Endothelial cell of hepatic sinusoid (primary cell): ENCODE measurements at regions not wholly inside any gene's neighbourhood (a gene's known extent, or its start where the extent isn't known, plus 50 kb on each side); places are given as distances from the start of the nearest gene placed in this dataset.
"Not testable (repeated sequence)": the region's sequence is repeated elsewhere in the genome, so short reads cannot be mapped to it uniquely, and the experiment has no call there.

ENCODE experiments used
- in situ Hi-C: cut with HindIII; loops from 2 replicates; pipeline ENCODE4 v1.10.0; 2017; ENCODE audit warnings: low sequenced_read_pairs

DNA sequence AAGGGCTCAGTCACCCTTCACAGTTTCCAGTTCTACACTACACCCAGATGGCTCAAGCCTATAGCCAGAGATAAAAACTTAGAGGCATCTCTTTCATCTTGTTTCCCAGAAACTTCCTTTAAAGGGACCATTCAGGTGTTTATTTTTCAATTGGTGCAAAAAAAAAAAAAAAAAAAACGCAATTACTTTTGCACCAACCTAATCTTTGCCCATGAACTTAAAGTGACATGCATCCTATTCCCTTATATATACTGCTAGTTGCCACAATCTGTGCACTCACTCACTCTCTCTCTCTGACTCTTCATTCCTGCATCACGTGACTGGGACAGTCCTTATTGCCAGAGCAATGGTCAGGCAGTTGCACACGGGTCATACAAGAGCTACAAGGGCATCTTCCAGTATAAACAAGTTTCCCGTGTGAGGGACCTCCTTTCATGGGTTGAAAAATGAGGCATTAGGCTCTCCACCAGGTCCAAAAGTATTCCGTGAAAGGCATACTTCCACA is 789.4 kb downstream of the EPHA4 start:
- in situ Hi-C loops, result no loop called here

DNA sequence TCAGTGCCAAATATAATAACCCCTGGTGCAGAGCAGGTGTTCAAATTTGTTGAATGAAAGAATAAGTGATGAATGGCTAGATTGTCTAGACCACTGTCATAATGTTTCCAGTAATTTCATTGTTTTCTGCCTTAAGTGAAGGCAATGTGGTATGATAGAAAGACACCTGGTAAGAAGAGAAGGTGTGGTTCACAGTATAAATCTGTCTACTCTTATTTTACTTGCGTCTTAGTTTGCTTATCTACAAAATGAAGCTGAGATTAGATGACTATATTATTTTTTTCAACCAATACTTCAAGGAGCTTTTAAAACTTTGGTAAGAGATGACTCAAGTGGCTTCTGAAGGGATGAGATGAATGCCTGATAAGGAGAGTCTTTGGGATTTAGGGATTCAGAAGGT is 788.4 kb downstream of the EPHA4 start:
- in situ Hi-C loops, result no loop called here

DNA sequence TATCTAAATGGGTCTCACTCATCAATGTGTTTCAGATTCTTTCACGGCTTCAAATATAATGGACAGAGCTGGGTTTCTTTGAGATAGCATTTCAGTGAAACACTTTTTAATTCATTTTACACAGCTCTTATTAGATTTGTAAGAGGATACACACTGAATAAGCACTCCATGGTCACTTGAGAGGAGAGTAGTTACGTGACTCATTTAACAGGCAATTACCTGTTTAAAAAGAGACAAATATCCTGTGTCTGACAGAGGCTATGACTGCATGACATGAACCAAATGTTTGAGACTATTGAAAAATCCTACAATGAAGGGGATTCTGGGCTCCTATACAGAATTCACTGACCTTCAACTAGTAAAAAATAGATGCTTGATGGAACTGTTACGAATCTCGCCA is 786.9 kb downstream of the EPHA4 start:
- in situ Hi-C loops, result no loop called here

DNA sequence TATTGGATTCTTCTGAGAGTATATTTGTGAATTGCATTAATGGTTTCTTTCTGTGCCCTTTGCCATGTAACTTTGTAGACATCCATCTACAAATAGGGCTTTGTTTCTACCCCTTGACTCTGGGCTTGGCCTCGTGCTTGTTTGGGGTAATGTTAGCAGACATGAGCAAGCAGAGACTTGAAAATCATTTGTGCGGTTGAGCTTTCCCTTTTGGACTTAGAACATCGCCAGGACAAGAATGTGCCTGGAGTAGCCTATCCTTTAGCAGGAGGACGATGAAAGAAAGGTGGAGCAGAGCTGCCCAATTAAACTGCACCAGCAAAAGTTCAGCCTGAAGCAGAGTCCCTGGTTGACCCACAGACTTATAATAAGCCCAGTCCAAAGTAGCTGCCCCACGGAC is 785.9 kb downstream of the EPHA4 start:
- in situ Hi-C loops, result no loop called here

DNA sequence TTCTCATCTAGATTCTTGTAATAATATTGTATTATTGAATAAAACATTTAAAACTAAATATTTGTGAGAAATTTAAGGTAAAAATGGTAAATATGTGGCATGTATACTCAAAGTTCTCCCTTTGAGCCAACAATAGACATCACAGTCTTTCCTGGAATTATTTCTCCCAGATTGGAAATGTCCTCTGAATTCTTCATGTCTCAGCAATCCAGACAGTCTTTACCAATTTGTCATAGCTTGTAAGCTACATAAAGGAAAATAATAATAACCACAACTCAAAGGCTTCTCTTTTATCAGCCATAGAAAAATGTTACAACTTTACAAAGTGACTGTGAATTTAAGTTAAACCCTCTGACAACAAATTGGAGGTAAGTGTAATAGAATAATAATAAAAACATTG is 784.9 kb downstream of the EPHA4 start:
- in situ Hi-C loops, result no loop called here

DNA sequence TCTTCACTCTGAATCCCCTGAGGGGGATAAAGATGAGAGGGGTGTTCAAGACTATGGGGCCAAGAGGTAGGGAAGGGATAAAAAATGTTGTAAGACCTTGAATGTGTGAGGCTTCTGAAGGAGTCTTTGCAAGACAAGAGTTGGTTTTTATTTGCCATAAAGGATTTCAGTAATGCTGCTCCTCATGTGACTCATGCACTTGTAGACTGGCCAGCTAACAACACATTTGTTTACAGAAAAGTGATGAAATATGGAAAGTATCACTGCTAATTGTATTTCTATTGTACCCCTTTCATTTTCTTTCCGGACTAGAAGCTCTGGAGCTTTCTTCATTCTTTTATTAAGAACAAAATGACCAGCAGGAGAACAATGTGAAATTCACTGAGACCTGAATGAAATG is 782.1 kb downstream of the EPHA4 start:
- in situ Hi-C loops, result no loop called here

DNA sequence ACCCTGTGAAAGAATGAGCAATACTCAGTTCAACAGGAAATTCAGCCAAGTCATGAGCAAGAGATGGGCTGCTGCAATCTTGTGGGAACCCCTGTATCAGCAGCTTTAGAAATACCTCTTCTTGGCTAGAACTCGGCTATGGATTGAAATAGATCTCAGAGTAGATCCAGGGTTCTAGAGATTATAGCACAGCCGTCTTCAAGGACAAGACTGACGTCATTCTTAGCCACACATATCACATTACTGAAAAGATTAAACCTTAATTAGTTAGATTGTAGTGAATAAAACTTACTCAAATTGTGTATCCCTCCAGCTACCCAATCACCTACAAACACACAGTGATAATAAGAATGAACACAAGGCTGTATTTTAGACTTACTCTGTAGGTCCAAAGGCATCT is 776.4 kb downstream of the EPHA4 start:
- in situ Hi-C loops, result no loop called here

DNA sequence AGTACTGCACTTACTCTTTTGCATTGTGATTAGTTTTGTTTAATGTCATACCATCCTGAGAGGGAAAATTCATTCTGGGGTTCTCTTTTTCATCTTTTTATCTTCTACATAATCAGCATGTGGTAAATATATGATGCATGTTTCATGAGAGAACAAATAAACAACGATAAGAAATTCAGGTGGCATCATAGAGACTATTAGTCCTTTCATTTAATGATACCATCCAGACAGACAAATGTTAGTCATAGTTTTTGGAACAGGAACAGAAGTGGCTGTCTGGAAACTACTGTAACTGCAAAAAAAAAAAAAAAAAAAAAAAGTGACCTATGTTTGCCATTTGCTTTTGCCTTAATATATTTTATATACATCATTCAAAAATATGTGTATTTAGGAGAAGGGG is 761.0 kb downstream of the EPHA4 start:
- in situ Hi-C loops, result no loop called here

DNA sequence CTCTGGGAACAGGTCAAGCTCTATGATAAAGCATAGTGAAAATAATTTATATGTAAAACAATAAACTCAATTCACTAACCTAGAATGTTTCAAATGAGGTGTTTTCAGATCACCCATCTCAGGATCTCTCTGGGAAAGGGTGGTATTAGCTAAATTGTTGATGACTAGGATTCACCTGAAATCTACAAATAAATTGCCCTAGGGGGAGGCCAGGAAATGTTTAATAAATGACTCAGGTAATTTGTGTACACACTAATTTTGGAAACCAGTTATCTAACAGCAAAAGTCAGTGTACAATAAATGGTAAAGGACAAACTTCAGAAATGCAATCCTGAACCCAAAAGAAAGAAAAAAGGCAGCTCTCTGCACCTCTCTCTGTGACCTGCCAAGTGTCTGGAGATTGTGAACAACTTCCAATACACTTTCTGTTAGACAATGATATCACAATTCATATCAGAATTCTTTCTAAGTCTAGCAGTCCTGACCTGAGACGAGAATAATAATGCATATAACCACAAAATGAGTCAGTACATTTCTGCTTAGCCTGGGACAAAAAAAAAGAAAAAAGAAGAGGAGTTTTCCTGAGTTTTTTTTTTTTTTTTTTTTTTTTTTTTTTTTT is 760.0 kb downstream of the EPHA4 start:
- in situ Hi-C loops, result no loop called here

DNA sequence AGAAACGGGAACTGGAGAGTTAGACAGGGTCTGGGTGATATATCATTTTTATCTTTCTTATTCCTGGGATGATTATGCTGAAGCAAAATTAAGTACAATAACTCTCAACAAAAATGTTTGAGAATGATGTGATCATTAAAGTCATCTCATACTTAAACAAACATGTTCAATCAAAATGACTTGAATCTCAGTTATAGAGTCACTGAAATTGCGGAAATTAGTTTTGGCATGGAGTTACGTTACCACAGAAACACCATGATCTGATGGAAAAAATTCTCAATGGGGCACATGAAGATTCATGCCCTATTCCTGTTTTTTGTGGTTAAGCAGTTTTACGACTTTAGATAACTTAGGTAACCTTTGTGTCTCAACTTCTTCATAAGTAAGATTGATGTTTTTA is 757.7 kb downstream of the EPHA4 start:
- in situ Hi-C loops, result no loop called here

DNA sequence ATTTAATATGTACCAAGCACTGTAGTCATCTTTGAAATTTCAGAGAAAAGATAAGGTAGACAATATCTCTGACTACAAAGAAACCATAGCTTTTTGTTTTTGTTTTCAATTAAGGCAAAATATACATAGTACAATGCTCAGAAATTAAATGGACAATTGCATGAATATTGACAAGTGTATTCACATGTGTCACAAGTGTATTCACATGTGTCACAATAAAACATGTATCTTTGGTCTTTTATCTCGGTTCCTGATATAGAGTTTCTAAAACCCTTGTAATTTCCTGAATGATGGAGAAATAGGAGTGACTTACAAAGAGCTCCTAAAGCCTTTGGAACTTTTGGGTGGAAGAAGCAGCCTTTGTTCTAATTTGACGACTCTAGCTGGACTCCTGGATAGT is 756.4 kb downstream of the EPHA4 start:
- in situ Hi-C loops, result no loop called here

DNA sequence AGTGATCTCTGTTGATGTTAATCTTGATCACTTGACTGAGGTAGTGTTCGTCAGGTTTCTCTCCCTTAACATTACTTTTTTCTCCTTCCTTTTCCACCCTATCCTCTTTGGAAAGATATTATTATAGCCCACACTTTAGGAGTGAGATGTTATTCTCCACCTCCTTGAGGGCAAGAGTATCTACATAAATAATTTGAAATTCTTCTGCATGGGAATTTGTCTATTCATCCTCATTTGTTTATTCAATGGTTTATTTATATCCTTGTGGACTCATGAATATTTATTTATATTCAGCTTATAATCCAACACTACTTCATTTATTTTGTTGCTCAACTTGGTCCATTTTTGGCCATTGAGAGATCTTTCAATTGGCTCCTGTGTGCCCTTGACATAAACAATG is 750.4 kb downstream of the EPHA4 start:
- in situ Hi-C loops, result no loop called here

DNA sequence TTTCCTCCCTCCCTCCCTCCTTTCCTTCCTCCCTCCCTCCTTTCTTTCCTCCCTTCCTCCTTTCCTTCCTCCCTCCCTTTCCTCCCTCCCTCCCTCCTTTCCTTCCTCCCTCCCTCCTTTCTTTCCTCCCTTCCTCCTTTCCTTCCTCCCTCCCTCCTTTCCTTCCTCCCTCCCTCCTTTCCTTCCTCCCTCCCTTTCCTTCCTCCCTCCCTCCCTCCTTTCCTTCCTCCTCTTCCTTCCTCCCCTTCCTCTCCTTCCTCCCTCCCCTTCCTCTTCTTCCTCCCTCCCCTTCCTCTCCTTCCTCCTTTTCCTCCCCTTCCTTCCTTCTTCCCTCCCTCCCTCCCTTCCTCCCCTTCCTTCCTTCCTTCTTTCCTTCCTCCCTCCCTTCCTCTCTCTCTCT is 748.5 kb downstream of the EPHA4 start:
- in situ Hi-C loops, result not testable (repeated sequence)

DNA sequence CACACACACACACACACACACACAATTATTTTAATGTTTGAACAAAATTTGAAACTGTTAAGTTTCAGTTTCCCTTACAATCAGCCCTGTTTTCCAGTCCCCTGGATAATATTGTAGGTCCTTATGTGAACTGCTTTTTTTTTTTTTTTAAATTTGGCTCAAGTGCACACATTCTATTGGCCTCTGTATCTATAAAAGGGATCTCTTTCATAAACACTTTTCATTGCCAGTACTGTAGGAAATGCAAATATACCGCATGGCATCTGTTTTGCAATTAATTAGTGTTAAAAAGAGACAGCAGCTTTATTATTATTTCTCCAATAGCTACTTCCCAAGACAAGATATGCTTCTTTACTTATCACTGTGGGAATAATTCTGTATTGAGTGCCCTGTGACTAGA is 738.7 kb downstream of the EPHA4 start:
- in situ Hi-C loops, result no loop called here

DNA sequence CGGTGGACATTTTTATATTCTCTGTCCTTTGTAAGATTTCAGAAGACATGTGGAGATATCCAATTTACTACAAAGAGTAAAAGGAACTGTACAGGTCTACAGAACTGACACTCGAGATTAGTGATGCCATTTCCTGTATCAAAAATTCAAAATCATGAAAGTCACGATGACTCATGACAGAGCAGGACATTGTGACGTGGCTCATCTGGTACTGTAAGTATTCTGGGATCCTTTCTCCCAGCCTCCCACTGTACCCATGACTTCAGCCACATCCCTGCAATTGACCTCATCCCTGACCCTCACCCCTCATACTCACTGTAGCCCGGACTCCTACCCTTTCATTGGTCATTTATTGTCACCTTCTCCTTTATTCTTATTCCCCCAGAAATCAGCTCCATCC is 736.5 kb downstream of the EPHA4 start:
- in situ Hi-C loops, result no loop called here

DNA sequence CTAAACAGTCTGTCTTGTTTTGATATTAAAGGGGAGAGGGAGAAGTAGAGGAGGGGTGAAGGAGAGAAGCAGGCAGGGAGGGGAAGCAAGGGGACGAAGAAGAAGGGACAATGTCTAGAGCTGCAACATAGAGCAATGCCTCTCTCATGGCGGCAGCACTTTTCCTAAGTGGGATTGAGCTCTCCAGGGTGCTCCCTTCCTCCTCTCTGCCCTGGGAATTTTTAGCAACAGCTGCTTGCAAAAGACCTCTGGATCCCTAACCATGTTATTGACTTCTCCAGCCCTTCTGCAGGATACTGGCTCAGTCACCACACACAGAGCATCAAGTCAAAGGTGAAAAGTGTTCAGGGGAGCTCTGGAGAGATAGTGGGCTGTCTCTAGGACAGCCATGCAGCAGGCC is 734.9 kb downstream of the EPHA4 start:
- in situ Hi-C loops, result no loop called here

DNA sequence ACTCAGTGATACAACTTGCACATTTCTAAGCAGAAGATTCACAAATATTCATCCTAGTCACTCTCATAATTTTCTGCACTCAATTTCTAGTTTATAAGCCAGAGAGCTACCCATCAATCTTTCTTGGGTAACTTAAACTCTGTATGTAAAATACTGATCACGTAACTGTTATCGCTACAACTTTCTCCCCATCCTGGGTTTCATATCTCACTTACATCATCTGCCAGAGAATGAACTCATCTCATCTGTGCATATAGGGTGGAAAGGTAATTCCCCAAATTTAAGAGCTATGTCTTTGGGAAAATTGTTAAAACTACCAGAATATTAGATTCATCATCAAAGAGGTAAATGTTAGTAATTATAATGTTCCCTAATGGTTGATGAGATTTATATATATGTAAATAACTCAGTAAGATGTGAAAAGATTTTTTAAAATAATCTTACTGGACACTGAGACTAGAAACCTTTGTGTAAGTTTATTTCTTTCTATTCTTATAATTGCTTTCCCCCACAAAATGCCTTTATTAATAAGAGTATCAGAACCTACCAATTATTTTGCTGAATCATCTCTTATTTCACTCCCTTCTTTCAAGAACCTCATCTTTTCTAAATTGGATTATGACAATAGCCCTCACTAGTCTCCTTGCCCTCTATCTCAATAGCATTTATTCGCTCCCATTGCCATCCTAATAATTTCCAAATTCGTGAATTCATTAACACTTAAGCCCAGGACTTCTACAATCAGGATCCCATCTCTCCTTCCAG is 729.0 kb downstream of the EPHA4 start:
- in situ Hi-C loops, result no loop called here

DNA sequence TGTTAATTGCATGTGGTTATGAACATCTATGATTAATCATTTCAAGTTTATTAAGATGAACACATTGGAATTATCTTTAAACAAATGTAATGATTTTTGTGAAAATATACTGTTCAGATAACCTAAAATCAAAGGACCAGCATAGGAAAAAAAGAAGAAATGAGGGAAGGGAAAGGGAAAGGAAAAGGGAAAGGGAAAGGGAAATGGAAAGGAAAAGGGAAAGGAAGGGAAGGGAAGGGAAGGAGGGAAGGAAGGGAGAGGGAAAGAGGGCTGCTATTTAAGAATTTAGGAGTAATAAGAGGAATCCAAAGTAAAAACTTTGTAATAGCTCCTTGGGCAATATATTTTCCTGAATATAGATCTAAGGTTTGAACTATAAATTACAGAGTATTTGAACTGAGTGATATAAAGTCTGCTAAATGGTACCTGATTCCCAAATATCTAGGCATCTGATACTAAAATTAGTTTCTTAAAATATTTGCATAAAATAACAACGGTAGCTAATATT is 726.3 kb downstream of the EPHA4 start:
- in situ Hi-C loops, result no loop called here

DNA sequence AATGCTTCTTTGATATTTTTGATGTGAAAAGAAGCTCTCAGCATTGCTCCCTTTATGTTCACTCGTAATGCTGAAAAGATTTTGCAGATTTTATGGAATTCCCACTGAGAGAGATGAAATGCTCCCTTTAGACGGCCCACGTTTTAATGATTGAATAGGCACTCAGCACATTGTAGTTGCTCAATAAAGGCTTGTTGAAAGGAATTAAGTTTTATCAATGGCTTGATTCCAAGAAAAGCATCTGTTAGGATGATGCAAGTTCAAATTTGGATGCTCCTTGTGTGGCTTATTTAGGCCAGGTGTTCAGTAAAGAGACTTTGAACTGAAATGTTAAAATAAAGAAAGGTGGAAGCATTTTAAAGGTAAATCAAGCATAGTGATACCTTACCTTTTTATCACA is 725.1 kb downstream of the EPHA4 start:
- in situ Hi-C loops, result no loop called here

DNA sequence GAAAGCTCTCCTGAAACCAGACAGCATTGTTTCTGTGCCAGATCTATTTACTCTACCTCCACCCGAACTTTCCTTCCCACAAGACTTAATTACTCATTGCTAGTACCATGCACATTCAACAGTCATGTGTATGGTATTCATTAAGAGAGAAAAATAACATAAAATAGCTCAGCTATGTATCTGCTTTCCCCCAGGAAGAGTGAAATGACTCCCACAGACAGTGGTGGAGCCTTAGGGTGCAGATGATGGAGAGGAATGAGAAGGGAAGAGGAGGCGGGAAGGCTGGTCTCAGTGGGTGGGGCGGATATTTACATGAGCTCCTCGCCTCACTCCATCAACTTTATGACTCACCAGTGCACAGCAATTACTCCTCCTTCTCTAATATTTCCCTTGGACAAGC is 724.5 kb downstream of the EPHA4 start:
- in situ Hi-C loops, result no loop called here

DNA sequence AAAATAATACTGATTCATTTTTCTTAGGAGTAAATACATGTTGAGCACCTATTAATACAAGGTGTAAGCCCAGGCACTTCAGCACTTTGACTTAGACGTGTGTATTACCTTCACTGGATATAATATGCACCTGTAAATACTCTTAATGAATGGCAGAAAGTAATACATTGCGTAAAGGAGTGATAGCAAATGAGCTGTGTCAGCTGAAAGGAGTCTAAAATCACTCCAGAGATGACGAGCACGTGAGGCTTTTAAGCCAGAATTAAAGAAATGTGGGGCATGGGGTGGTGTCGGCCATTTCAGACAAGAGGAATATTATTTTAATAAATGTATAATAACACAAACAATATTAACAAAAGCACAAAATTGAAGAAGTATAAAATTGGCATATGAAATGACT is 722.7 kb downstream of the EPHA4 start:
- in situ Hi-C loops, result no loop called here

DNA sequence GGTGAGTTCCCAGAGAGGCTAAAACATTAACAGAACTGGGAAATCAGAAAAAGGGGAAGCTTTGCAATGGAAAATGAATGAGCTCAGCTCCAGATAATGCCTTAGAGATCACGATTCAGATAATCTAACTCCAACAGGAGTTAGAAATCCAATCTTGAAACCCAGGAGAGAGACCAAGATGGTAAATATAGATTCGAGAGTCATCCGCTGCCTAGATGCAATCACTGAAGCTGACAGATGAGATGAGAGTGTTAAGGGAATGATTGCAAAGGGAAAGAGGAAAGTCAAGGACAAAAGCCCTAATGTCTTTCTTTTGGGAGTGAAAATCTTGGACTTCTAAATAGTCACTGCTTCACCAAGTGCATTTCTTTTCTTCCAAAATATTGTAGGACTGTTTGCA is 722.0 kb downstream of the EPHA4 start:
- in situ Hi-C loops, result no loop called here

DNA sequence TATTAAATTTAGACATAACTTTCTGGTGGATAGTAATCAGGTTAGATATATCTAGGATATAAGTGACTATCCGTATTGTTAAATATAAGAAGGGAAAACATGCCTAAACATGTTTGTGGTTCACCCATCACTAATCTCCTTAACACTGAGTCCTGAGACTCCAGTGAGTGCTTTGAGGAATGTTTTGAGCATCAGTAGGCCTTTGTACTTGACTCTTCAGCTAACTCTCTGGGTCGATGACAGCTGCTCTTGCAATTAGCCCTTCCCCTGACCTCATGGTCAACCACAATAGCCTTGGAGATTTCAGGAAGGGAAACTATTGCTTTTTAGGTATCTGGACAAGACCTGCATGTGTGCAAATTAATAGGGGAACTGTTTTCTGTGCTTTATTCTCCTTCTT is 716.8 kb downstream of the EPHA4 start:
- in situ Hi-C loops, result no loop called here
